Stimulated activated CD4-positive, alpha-beta T cell treated with anti-CD3 and anti-CD28 coated beads, Interleukin-1b, Interleukin-23, amount 100 ng/mL, for 48 hours (primary cell): ENCODE measurements at regions not wholly inside any gene's neighbourhood (a gene's known extent, or its start where the extent isn't known, plus 50 kb on each side); places are given as distances from the start of the nearest gene placed in this dataset.
"Not testable (repeated sequence)": the region's sequence is repeated elsewhere in the genome, so short reads cannot be mapped to it uniquely, and the experiment has no call there.

ENCODE experiments used
- DNase-seq: peaks from one replicate; pipeline ENCODE4 v3.0.0-alpha.2; 2020

DNA sequence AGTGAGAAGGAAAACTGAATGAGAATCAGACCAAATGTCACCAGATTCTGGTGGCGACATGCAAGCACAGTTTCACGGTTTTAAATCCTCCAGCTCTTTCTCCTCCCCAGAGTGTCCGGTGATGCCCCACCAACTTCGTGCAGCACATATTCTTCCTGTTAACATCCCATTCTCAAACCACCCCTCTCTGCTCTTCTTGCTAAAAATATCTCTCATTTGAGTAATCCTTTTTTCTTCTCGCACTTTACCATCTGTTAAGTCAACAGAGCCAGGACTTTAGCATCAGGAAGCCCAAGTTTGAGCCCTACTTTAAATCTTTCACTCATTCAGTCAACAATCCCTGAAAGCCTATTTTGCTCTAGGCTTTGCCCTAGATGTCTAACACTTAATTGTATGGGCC is 68.2 kb upstream of the VGLL4 start:
- no peak for DNase-seq

DNA sequence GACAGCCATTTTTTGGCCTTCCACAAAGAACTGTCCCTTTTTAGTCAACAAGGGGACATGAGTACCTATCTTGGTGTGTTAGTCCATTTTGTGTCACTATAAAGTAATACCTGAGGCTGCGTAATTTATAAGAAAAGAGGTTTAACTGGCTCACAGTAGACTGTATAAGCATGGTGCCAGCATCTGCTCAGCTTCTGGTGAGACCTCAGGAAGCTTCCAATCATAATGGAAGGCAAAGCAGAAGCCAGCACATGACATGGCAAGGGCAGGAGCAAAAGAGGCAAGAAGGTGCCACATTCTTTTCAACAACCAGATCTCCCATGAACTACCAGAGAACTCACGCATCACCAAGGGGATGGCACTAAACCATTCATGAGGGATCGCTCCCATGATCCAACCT is 66.1 kb upstream of the VGLL4 start:
- no peak for DNase-seq

DNA sequence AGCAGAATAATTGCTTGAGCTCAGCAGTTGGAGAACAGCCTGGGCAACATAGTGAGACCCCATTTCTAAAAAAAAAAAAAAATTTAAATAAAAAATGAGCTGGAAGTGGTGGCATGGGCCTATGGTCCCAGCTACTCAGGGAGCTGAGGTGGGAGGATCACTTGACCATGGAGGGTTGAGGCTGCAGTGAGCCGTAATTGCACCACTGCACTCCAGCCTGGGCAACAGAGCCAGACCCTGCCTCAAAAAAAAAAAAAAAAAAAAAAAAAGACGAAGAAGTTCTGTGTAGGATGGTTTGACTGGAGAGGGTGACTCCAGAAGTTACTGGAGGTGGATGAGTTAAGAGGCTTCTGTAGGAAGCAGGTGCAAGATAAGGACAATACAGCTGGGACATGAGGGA is 63.4 kb upstream of the VGLL4 start:
- DNase-seq = not testable (repeated sequence)

DNA sequence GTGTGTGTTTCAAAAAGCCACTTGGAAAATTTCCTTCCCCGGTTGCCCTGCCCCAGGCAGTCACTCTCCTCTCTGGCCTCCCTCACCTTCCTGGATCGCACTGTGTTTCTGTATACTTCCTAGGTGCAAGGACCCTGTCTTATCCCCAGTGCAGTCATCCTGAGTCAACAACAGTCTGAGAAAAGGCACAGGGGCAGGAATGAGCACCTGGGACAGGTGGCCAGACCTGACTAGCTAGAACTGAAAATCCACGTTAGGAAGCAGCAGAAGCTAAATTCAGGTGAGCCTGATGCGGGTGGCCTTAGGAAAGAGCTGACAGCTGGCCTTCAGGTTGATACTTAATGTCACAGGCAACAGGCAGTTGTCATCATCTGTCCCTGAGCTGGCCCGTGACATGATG is 62.9 kb upstream of the VGLL4 start:
- DNase-seq = no peak

GRCh38 chr3:11705049-11705448 is 61.3 kb upstream of the VGLL4 start:
- DNase-seq = no peak

- DNase-seq = no peak
Observed at GRCh38 chr3:11703146-11703545, 59.4 kb upstream of the VGLL4 start.

GRCh38 chr3:11699083-11699427 is 55.3 kb upstream of the VGLL4 start:
- no peak for DNase-seq

DNA sequence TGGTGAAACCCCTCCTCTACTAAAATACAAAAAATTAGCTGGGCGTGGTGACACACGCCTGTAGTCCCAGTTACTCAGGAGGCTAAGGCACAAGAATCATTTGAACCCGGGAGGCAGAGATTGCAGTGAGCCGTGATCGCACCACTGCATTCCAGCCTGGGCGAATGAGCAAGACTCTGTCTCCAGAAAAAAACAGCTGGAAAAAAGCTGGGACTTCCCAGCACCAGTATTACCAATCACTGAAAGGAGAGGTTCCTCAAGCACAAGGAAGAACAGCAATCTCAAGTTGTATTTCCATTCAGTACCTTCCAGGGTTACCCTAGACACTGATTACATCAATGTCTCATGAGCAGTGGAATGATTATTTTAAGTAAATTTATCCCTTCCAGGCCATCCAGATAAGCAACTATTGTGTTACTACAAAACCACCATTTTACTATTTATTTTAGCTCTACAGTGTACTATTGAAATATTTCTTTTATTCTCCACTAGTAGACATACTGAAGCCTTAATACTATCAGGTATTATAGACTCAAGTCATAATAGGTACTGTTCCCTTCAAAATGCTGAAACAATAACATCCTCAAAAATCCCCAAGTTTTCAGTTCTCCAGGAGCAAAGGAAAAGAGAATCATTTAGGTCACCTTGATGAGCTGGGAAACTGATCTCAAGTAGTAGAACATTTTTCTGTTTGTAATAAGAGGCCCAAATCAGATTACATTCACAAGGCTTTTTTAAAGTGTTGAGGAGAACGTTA is 54.8 kb upstream of the VGLL4 start:
- no peak for DNase-seq

- no peak for DNase-seq
Observed at GRCh38 chr3:11697701-11698100, 54.0 kb upstream of the VGLL4 start.

DNA sequence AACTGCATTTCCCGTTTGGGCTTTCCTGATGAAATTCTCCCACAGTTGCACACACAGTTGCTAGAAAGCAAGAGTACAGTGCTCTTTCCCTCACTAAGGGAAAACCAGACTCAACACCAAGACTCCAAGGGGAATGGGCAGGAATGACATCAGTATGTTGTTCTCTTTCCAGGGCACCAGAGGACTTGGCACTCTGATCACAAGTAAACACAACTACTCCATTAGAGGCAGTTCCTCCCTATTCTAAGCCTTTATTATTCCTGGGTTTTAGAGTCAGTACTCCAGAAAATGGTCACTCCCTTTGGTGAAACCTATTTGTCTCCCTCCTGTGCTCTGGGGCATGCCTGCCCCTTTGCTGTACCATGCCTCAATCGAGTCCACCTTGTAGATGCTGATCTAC is 52.3 kb upstream of the VGLL4 start:
- DNase-seq = no peak
